Left lung (tissue), 4 donors: ENCODE measurements at regions not wholly inside any gene's neighbourhood (a gene's known extent, or its start where the extent isn't known, plus 50 kb on each side); places are given as distances from the start of the nearest gene placed in this dataset.

Experiments
- ATAC-seq: fragments of 200-7000 bp; cut with Tn5 transposase; one replicate; pipeline ENCODE4 v1.9.1; 2020; ENCODE audit warnings: moderate library complexity
- DNase-seq, 4 donors: peaks; one replicate each; pipeline ENCODE4 v3.0.0-alpha.2; 2013 to 2020
- H3K27ac ChIP-seq, 2 donors: fragments of 200-600 bp; sonication (generic) in 1 of 2; one replicate each; pipeline versions ENCODE4 v1.5.0 to v1.8.0; 2020 to 2021
- H3K27me3 ChIP-seq, 2 donors: fragments of 200-600 bp; sonication (generic) in 1 of 2; one replicate each; pipeline versions ENCODE4 v1.5.0 to v1.8.0; 2020 to 2021
- H3K36me3 ChIP-seq, 2 donors: fragments of 200-600 bp; sonication (generic) in 1 of 2; one replicate each; pipeline versions ENCODE4 v1.5.0 to v1.8.0; 2020 to 2021
- H3K4me1 ChIP-seq, 2 donors: fragments of 200-600 bp; one replicate each; pipeline ENCODE4 v1.8.0; 2021
- H3K4me3 ChIP-seq, 2 donors: fragments of 200-600 bp; sonication (generic) in 1 of 2; one replicate each; pipeline versions ENCODE4 v1.5.0 to v1.8.0; 2020 to 2021; ENCODE audit warnings: mild to moderate bottlenecking in 1 of 2
- H3K9me3 ChIP-seq, 2 donors: fragments of 200-600 bp; sonication (generic) in 1 of 2; one replicate each; pipeline versions ENCODE4 v1.5.0 to v1.8.0; 2020 to 2021
- intact Hi-C, 2 donors: fragments of 100-400 bp; cut with DNase I; formaldehyde crosslinking; loops; one replicate each; pipeline versions ENCODE4 v1.11.2 to v1.14.2; 2022
- TF ChIP-seq, protein P1 (sequence below), 2 donors: fragments of 200-600 bp; sonication (generic) in 1 of 2; IDR thresholded peaks; one replicate each; pipeline versions ENCODE4 v1.5.0 to v1.8.0; 2021; ENCODE audit warnings: antibody characterized with exemption in 2 of 2
- donor health status: DM: no; HTN: yes; CAD: no.
- donor health status: DM: no; HTN: no; CAD: no.

DNA sequence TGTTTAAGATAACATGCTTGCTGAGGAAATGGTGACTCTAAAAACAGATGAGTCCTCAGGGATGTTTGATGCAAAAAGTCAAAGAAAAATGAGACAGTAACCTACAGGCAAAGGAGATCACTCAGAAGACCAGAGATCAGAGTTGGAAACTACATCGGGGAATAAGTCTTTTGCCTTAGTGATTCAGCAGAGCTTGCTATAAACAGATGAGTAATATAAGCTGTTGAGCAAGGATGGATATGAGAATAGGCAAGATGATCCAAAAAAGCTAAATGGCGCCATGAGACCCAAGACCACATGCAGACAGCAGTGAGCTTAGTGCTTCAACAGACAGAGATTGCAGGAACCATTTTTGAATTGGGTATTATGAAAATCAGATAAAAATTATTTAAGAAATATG is 168.6 kb downstream of the POSTN start:
- Histone ChIP-seq H3K36me3 (no peaks in the 10 kb centered on the region), H3K4me1 (no peaks in the 10 kb centered on the region), H3K27ac (no peak overlapping the region), H3K9me3 (no peaks in the 10 kb centered on the region), H3K4me3 (no peak overlapping the region), H3K27me3 (no peaks in the 10 kb centered on the region)
- TF ChIP-seq, protein P1, sequence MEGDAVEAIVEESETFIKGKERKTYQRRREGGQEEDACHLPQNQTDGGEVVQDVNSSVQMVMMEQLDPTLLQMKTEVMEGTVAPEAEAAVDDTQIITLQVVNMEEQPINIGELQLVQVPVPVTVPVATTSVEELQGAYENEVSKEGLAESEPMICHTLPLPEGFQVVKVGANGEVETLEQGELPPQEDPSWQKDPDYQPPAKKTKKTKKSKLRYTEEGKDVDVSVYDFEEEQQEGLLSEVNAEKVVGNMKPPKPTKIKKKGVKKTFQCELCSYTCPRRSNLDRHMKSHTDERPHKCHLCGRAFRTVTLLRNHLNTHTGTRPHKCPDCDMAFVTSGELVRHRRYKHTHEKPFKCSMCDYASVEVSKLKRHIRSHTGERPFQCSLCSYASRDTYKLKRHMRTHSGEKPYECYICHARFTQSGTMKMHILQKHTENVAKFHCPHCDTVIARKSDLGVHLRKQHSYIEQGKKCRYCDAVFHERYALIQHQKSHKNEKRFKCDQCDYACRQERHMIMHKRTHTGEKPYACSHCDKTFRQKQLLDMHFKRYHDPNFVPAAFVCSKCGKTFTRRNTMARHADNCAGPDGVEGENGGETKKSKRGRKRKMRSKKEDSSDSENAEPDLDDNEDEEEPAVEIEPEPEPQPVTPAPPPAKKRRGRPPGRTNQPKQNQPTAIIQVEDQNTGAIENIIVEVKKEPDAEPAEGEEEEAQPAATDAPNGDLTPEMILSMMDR (IDR thresholded peaks at IDR 0.05), result no peak
- no peak for ATAC-seq
- DNase-seq, result no peak
- intact Hi-C loops, result no loop called here

DNA sequence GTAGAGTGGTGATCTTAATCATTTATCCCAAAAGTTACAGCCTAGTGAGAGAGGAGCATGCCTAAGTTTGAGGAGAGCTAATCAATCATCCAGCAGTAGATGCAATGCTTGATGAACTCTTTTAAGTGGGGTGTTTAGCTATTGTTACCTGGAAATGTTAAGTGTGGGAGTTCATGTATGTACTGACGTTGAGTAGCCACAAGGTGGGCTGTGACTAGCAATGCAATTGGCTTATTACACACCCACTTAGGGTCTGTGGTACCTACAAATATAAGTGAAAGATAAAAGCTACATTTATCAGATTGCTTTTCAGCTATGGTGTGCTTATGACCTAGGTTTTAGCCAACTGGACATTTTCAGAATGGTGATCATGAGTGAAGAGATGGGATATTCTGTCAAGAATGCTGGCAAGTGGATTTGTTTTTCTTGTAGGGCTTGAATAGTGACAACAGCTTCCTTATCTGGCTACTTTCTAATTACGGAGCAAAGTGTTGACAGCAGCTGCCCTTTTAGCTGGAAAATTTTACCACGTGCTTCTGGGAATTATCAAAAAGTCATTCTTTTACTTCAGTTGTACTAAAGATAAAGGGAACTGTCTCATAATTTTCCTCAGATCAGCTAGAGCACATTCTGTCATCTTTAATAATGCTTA is 170.6 kb downstream of the POSTN start:
- Histone ChIP-seq H3K9me3 (peaks cover 0 to 2% of the 10 kb centered on the region in 2 donors), H3K4me3 (no peak overlapping the region), H3K27me3 (no peaks in the 10 kb centered on the region), H3K27ac (no peak overlapping the region), H3K36me3 (no peaks in the 10 kb centered on the region), H3K4me1 (no peaks in the 10 kb centered on the region)
- TF ChIP-seq, protein P1 (IDR thresholded peaks at IDR 0.05), result no peak
- DNase-seq, result no peak
- ATAC-seq, result no peak
- intact Hi-C loops, result no loop called here

DNA sequence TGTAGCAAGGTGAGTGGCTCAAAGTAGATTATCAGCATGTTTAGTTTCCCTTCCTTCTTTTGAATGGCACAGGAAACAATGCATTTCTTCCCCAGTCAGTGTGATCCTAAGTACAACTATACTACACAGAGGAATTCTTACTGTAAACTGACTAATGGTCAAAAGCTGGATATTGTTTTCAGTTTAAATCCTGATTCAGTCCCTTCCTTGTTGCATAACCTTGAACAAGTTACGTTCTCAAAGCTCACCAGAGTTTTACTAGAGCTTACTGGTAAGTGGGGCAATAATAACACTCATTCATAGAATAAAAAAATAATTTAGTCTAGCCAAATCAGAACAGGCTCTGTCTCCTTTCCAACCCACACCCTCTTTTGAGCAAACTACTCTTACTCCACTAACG is 180.1 kb downstream of the POSTN start:
- no peaks in the 10 kb centered on the region for H3K4me1 ChIP-seq
- no peak for ATAC-seq
- H3K9me3 ChIP-seq, result peaks cover 0 to 2% of the 10 kb centered on the region in 2 donors
- H3K27me3 ChIP-seq, result no peaks in the 10 kb centered on the region
- H3K27ac ChIP-seq, result no peak overlapping the region
- DNase-seq, result no peak
- H3K4me3 ChIP-seq, result no peak overlapping the region
- no peaks in the 10 kb centered on the region for H3K36me3 ChIP-seq
- intact Hi-C loops, result no loop called here
- TF ChIP-seq, protein P1 (IDR thresholded peaks at IDR 0.05), result no peak

DNA sequence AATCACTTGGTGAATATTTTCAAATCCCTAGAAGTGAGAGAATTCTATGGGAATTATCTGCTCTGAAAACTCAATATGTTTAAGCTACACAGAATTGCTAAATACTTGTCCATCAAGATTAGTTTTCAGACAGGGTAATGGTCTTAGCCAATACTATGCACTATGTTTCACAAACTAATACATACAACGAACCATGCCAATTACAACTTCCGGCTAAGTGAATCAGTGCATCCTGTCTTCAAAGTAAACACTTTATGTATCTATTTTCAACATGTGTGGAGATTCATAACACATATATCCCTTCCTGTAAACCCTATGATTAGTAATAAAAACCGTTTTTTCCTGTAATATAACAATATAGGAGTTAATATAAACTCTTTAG is 181.5 kb downstream of the POSTN start:
- DNase-seq, result peak in 1 of 4 donors; percentile 31
- intact Hi-C loops, result no loop called here

DNA sequence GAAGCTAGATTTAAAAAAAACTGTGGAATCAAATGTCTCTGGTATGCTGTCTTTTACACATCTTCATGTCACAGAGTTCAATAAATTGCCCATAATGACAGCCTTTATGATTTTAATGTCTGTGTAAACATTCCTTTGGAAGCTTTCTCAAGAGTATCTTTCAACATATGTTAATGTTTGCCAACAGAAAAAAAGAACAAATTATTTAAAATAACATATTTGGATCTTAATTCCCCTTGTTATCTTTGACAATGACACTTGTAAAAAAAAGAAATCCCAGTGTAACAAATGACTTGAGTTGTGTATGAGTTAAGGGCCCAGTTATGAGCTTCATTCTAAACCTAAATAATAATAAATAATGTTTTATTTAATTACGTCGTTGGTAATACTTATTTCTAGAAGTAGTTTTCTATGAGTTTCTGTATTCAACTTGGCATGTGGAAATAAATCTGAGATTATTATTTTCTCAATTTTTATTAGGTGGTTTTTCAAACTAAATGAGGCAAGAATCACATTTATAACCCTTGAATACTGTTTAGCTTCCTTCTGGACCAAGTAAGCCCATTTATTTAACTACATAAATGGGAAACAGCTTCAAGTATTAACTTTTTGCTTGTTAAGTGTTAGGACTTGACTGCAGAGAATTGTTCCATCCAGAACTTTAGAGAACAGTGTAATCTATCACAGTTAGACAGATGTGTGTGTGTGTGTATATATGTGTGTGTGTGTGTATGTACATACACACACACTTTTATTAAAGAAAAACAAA is 182.1 kb downstream of the POSTN start:
- ATAC-seq (no peak), DNase-seq (peak in 2 of 4 donors; percentile 46 to 63)
- intact Hi-C loops, result no loop called here
- no peaks in the 10 kb centered on the region for H3K36me3 ChIP-seq
- no peak overlapping the region for H3K27ac ChIP-seq
- H3K27me3 ChIP-seq, result no peaks in the 10 kb centered on the region
- no peaks in the 10 kb centered on the region for H3K9me3 ChIP-seq
- TF ChIP-seq, protein P1 (IDR thresholded peaks at IDR 0.05), result no peak
- no peaks in the 10 kb centered on the region for H3K4me1 ChIP-seq
- H3K4me3 ChIP-seq, result no peak overlapping the region

More for the DNA sequence above, 181.5 kb downstream of the POSTN start:
- Histone ChIP-seq H3K9me3 (no peaks in the 10 kb centered on the region), H3K4me3 (no peak overlapping the region), H3K4me1 (no peaks in the 10 kb centered on the region), H3K27me3 (no peaks in the 10 kb centered on the region), H3K27ac (no peak overlapping the region), H3K36me3 (no peaks in the 10 kb centered on the region)
- TF ChIP-seq, protein P1 (IDR thresholded peaks at IDR 0.05), result no peak
- no peak for ATAC-seq
